GM23338 (cell line): ENCODE measurements at regions not wholly inside any gene's neighbourhood (a gene's known extent, or its start where the extent isn't known, plus 50 kb on each side); places are given as distances from the start of the nearest gene placed in this dataset.

Experiments
- ATAC-seq: fragments of 200-7000 bp; cut with Tn5 transposase; 3 replicates; pipeline ENCODE4 v1.9.1; 2020
- DNase-seq: peaks from one replicate; pipeline ENCODE4 v3.0.0-alpha.2; 2015; ENCODE audit warnings: low spot score
- H2AFZ ChIP-seq: fragments of 200-600 bp; sonication (generic); 2 replicates; pipeline ENCODE4 v1.8.0; 2016; ENCODE audit warnings: antibody characterized with exemption, mild to moderate bottlenecking, moderate library complexity
- H3F3A ChIP-seq: fragments of 200-600 bp; sonication (generic); replicated peaks from 2 replicates; pipeline ENCODE4 v1.8.0; 2017; ENCODE audit warnings: antibody characterized with exemption, mixed run types, low read depth
- H3K27ac ChIP-seq: fragments of 200-600 bp; sonication (generic); 2 replicates; pipeline ENCODE4 v1.6.1; 2016; ENCODE audit warnings: low read depth
- H3K27me3 ChIP-seq: fragments of 200-600 bp; sonication (generic); 2 replicates; pipeline ENCODE4 v1.8.0; 2016; ENCODE audit warnings: mild to moderate bottlenecking, mixed run types, moderate library complexity; ENCODE audit not compliant: insufficient read depth
- H3K36me3 ChIP-seq: fragments of 200-600 bp; sonication (generic); 2 replicates; pipeline ENCODE4 v1.8.0; 2016; ENCODE audit warnings: mild to moderate bottlenecking; ENCODE audit not compliant: insufficient read depth
- H3K4me1 ChIP-seq: fragments of 200-600 bp; sonication (generic); 2 replicates; pipeline ENCODE4 v1.8.0; 2016; ENCODE audit warnings: mild to moderate bottlenecking, moderate library complexity; ENCODE audit not compliant: insufficient read depth
- H3K4me2 ChIP-seq: fragments of 200-600 bp; sonication (generic); 2 replicates; pipeline ENCODE4 v1.7.1; 2017; ENCODE audit warnings: mixed run types
- H3K4me3 ChIP-seq: fragments of 200-600 bp; sonication (generic); 2 replicates; pipeline ENCODE4 v1.6.1; 2016; ENCODE audit warnings: mixed run types
- H3K79me2 ChIP-seq: fragments of 200-600 bp; sonication (generic); replicated peaks from 2 replicates; pipeline ENCODE4 v1.8.0; 2017; ENCODE audit warnings: mild to moderate bottlenecking; ENCODE audit not compliant: insufficient read depth
- H3K9me2 ChIP-seq: fragments of 200-600 bp; sonication (generic); 2 replicates; pipeline ENCODE4 v1.8.0; 2017; ENCODE audit not compliant: insufficient read depth
- H4K20me1 ChIP-seq: fragments of 200-600 bp; sonication (generic); replicated peaks from 2 replicates; pipeline ENCODE4 v1.8.0; 2017; ENCODE audit warnings: mild to moderate bottlenecking; ENCODE audit not compliant: insufficient read depth
- H3K27ac Mint-ChIP-seq: 2 replicates; pipeline ENCODE4 v1.8.0; 2020; ENCODE audit warnings: inconsistent platforms, mild to moderate bottlenecking, moderate library complexity, mixed read lengths
- H3K27me3 Mint-ChIP-seq: 3 replicates; pipeline ENCODE4 v1.8.0; 2022; ENCODE audit warnings: low read depth, mild to moderate bottlenecking, moderate library complexity, mixed read lengths, inconsistent platforms; ENCODE audit not compliant: insufficient read depth, poor library complexity
- H3K36me3 Mint-ChIP-seq: 3 replicates; pipeline ENCODE4 v1.8.0; 2021; ENCODE audit warnings: low read depth, mild to moderate bottlenecking, inconsistent platforms, moderate library complexity, mixed read lengths
- H3K4me1 Mint-ChIP-seq: 3 replicates; pipeline ENCODE4 v1.8.0; 2020; ENCODE audit warnings: mild to moderate bottlenecking, inconsistent platforms, mixed read lengths
- H3K4me3 Mint-ChIP-seq: 3 replicates; pipeline ENCODE4 v1.8.0; 2021; ENCODE audit warnings: moderate library complexity, mild to moderate bottlenecking, inconsistent platforms, mixed read lengths
- H3K9me3 Mint-ChIP-seq: 3 replicates; pipeline ENCODE4 v1.8.0; 2020; ENCODE audit warnings: moderate library complexity, mild to moderate bottlenecking, inconsistent platforms, mixed read lengths
- CTCF ChIP-seq, 2 experiments: fragments of 200-600 bp in 1 of 2; sonication (generic) in 1 of 2; conservative IDR thresholded peaks; 2 replicates each; pipeline versions ENCODE4 v1.5.1 to v1.6.1; 2016 to 2017; ENCODE audit warnings: antibody characterized with exemption in 2 of 2, low read depth in 2 of 2, mild to moderate bottlenecking in 2 of 2, moderate library complexity in 1 of 2
- ETS1 ChIP-seq: IDR thresholded peaks from 2 replicates; pipeline ENCODE4 v1.6.1; 2016; ENCODE audit warnings: antibody characterized with exemption
- EZH2 ChIP-seq: fragments of 200-600 bp; sonication (generic); IDR thresholded peaks from one replicate; pipeline ENCODE4 v1.8.0; 2017; ENCODE audit warnings: antibody characterized with exemption, mild to moderate bottlenecking, low read depth; ENCODE audit not compliant: unreplicated experiment
- JUNB ChIP-seq: IDR thresholded peaks from one replicate; pipeline ENCODE4 v1.6.1; 2016; ENCODE audit warnings: antibody characterized with exemption; ENCODE audit not compliant: unreplicated experiment
- NANOG ChIP-seq: IDR thresholded peaks from 2 replicates; pipeline ENCODE4 v1.6.1; 2016; ENCODE audit warnings: antibody characterized with exemption, borderline replicate concordance
- STAT1 ChIP-seq: IDR thresholded peaks from one replicate; pipeline ENCODE4 v1.6.1; 2016; ENCODE audit warnings: antibody characterized with exemption; ENCODE audit not compliant: unreplicated experiment
- ZNF114 ChIP-seq: fragments of 250-450 bp; sonication (Bioruptor Pico); IDR thresholded peaks from 2 replicates; pipeline ENCODE4 v1.5.0; 2020; ENCODE audit warnings: mild to moderate bottlenecking, moderate library complexity
- ZNF462 ChIP-seq: fragments of 250-450 bp; sonication (Bioruptor Pico); IDR thresholded peaks from 2 replicates; pipeline ENCODE4 v1.5.0; 2020; ENCODE audit warnings: mild to moderate bottlenecking, moderate library complexity

- Histone ChIP-seq H3K4me3 (no peak overlapping the region), H4K20me1 (no peaks in the 10 kb centered on the region), H3K79me2 (no peaks in the 10 kb centered on the region), H3K27me3 (no peaks in the 10 kb centered on the region), H3K4me2 (no peak overlapping the region), H3K36me3 (no peaks in the 10 kb centered on the region), H3K4me1 (peaks cover 18% of the 10 kb centered on the region; the same call in 1 of the 2 replicates), H3K27ac (no peak overlapping the region), H2AFZ (no peak overlapping the region), H3K9me2 (peaks cover 5% of the 10 kb centered on the region; the same call in 1 of the 2 replicates), H3F3A (no peaks in the 10 kb centered on the region)
- H3K9me3 Mint-ChIP-seq, result no peaks in the 10 kb centered on the region
- no peak for ATAC-seq
- peaks cover 4% of the 10 kb centered on the region for H3K27me3 Mint-ChIP-seq
- H3K4me1 Mint-ChIP-seq, result peaks cover 19% of the 10 kb centered on the region
- H3K36me3 Mint-ChIP-seq, result no peaks in the 10 kb centered on the region
- no peak for DNase-seq
- H3K4me3 Mint-ChIP-seq, result no peak overlapping the region
- H3K27ac Mint-ChIP-seq, result no peak overlapping the region
- TF ChIP-seq ZNF114 (CRISPR knock-in tag) (no peak), CTCF (conservative IDR thresholded peaks at IDR 0.05; ENCODE audit: low read depth in 2 of 2) (no peak), ETS1 (no peak)
These were observed 522.3 kb upstream of the LUZP2 start for GRCh38 chr11:23974601-23975000.

- Mint-ChIP-seq H3K9me3 (no peaks in the 10 kb centered on the region), H3K27me3 (peaks cover 2% of the 10 kb centered on the region), H3K36me3 (no peaks in the 10 kb centered on the region), H3K4me3 (no peak overlapping the region), H3K4me1 (peaks cover 19% of the 10 kb centered on the region), H3K27ac (no peak overlapping the region)
- Histone ChIP-seq H3K4me3 (no peak overlapping the region), H2AFZ (0 out of 2 replicates have a peak overlapping the region, but pooled peaks have one; percentile 12), H3K27ac (no peak overlapping the region), H3K36me3 (no peaks in the 10 kb centered on the region), H4K20me1 (no peaks in the 10 kb centered on the region), H3K27me3 (no peaks in the 10 kb centered on the region), H3K4me1 (peaks cover 18% of the 10 kb centered on the region; the same call in 1 of the 2 replicates), H3K79me2 (no peaks in the 10 kb centered on the region), H3F3A (no peaks in the 10 kb centered on the region), H3K9me2 (peaks cover 5% of the 10 kb centered on the region; the same call in 1 of the 2 replicates), H3K4me2 (no peak overlapping the region)
- DNase-seq, result no peak
- ATAC-seq, result no peak
- no peak for TF ChIP-seq JUNB
- TF ChIP-seq NANOG, result no peak
- no peak for TF ChIP-seq ZNF462
- TF ChIP-seq STAT1, result no peak
- TF ChIP-seq ZNF114 (CRISPR knock-in tag), result no peak
- TF ChIP-seq EZH2, result no peak
- TF ChIP-seq CTCF (conservative IDR thresholded peaks at IDR 0.05; ENCODE audit: low read depth in 2 of 2), result no peak
These were observed 520.4 kb upstream of the LUZP2 start for GRCh38 chr11:23976426-23976825.
